ENCODE measurements at regions not wholly inside any gene's neighbourhood (a gene's known extent, or its start where the extent isn't known, plus 50 kb on each side); places are given as distances from the start of the nearest gene placed in this dataset.

DNA sequence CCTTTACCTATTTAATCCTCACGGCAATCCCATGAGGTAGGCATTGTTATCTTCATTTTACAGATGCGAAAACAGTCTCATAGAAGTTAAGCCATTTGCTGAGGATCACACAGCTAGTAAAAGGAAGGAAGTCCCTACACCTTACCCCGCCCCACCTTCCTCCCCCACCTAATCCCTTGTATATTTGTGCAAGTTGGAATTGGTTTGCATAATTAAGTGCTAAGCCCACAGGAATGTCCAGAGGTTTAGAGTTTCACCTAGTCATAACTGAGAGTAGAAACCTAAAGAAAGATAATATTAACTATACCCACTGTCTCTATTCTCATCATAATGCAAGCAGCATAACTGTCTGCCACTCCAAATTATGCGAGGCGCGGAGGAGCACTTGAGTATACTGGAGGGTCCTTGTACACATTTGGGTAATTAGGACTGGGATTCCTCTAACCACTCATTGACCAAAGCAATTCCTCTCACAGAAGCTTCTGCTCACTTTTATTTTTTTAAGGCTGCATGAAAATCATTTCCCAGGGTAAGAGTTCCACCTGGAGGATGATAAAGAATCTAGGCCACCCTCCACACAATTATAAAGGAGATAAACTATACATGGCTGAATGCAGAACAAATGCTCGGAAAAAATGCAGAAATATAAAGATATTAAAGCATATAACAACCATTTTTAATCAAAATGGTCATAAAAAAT lies 199.9 kb downstream of the FAM181B start:
- no peak overlapping the region for H3K9ac ChIP-seq (ENCODE audit: low read depth in 1 of 2, low read length in 2 of 2)
- no peaks in the 10 kb centered on the region for H3K4me1 ChIP-seq (ENCODE audit: control insufficient read depth in 4 of 4, insufficient read depth in 4 of 4, low read length in 3 of 4)
- H3K36me3 ChIP-seq (ENCODE audit: control insufficient read depth in 4 of 4, insufficient read depth in 3 of 4, low read depth in 1 of 4, low read length in 3 of 4), result no peaks in the 10 kb centered on the region
- DNase-seq (ENCODE audit: low spot score), result no peak
- H3K27ac ChIP-seq (ENCODE audit: low read depth in 1 of 2, low read length in 2 of 2), result no peak overlapping the region
- H3K9me3 ChIP-seq (ENCODE audit: control insufficient read depth in 4 of 4, low read length in 3 of 4), result no peaks in the 10 kb centered on the region
- 74% methylated on average over 7 of the region's 7 CpGs for WGBS
- TF ChIP-seq, protein P1, sequence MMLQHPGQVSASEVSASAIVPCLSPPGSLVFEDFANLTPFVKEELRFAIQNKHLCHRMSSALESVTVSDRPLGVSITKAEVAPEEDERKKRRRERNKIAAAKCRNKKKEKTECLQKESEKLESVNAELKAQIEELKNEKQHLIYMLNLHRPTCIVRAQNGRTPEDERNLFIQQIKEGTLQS (IDR thresholded peaks at IDR 0.05), result no peak
- TF ChIP-seq ZBTB33 (IDR thresholded peaks at IDR 0.05), result no peak
- no peak for TF ChIP-seq MAX (IDR thresholded peaks at IDR 0.05)
- TF ChIP-seq JUND (IDR thresholded peaks at IDR 0.05), result no peak
- H3K27me3 ChIP-seq (ENCODE audit: control insufficient read depth in 4 of 4, insufficient read depth in 4 of 4, low read length in 3 of 4), result no peaks in the 10 kb centered on the region
- no peak overlapping the region for H3K4me3 ChIP-seq (ENCODE audit: low read depth in 1 of 3, low read length in 3 of 3)

DNA sequence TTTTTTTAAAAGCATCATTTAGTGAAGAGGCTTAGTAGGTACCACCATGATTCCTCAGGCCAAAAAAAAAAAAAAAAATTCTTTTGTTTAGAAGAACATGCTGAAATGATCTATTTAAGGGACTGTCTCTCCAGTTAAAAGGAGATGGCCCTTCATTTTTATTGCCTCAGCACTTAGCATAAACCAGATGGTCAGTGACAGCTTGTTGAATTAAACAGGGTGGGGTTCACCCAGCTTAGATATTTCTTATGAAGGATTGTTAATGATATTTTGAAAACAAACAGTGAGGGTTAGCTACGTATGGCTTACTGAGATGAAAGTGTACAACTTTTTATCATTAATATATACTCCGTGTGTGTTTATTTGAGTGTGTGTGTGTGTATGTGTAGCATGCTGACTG lies 203.7 kb downstream of the FAM181B start:
- 53% methylated on average over 2 of the region's 2 CpGs for WGBS
- TF ChIP-seq, protein P1 (IDR thresholded peaks at IDR 0.05), result no peak
- no peak for TF ChIP-seq FOXA1 (IDR thresholded peaks at IDR 0.05)
- no peak for TF ChIP-seq SP1 (IDR thresholded peaks at IDR 0.05)
- no peak for TF ChIP-seq HNF4G (IDR thresholded peaks at IDR 0.05)
- Histone ChIP-seq H3K27ac (ENCODE audit: low read depth in 1 of 2, low read length in 2 of 2) (no peak overlapping the region), H3K4me1 (ENCODE audit: control insufficient read depth in 4 of 4, insufficient read depth in 4 of 4, low read length in 3 of 4) (no peaks in the 10 kb centered on the region), H3K36me3 (ENCODE audit: control insufficient read depth in 4 of 4, insufficient read depth in 3 of 4, low read depth in 1 of 4, low read length in 3 of 4) (no peaks in the 10 kb centered on the region), H3K9ac (ENCODE audit: low read depth in 1 of 2, low read length in 2 of 2) (no peak overlapping the region), H3K4me3 (ENCODE audit: low read depth in 1 of 3, low read length in 3 of 3) (no peak overlapping the region), H3K27me3 (ENCODE audit: control insufficient read depth in 4 of 4, insufficient read depth in 4 of 4, low read length in 3 of 4) (no peaks in the 10 kb centered on the region), H3K9me3 (ENCODE audit: control insufficient read depth in 4 of 4, low read length in 3 of 4) (no peaks in the 10 kb centered on the region)
- DNase-seq (ENCODE audit: low spot score), result no peak

GRCh38 chr11:82527081-82527584 lies 206.5 kb downstream of the FAM181B start:
- Histone ChIP-seq H3K27me3 (ENCODE audit: control insufficient read depth in 4 of 4, insufficient read depth in 4 of 4, low read length in 3 of 4) (no peaks in the 10 kb centered on the region), H3K36me3 (ENCODE audit: control insufficient read depth in 4 of 4, insufficient read depth in 3 of 4, low read depth in 1 of 4, low read length in 3 of 4) (no peaks in the 10 kb centered on the region), H3K27ac (ENCODE audit: low read depth in 1 of 2, low read length in 2 of 2) (no peak overlapping the region), H3K4me3 (ENCODE audit: low read depth in 1 of 3, low read length in 3 of 3) (no peak overlapping the region), H3K9me3 (ENCODE audit: control insufficient read depth in 4 of 4, low read length in 3 of 4) (no peaks in the 10 kb centered on the region), H3K4me1 (ENCODE audit: control insufficient read depth in 4 of 4, insufficient read depth in 4 of 4, low read length in 3 of 4) (no peaks in the 10 kb centered on the region), H3K9ac (ENCODE audit: low read depth in 1 of 2, low read length in 2 of 2) (no peak overlapping the region)
- no peak for DNase-seq (ENCODE audit: low spot score)
- WGBS, result 75% methylated on average over 5 of the region's 5 CpGs
- TF ChIP-seq HNF4A (conservative IDR thresholded peaks at IDR 0.05) (no peak), RXRA (IDR thresholded peaks at IDR 0.05) (no peak), HNF4G (IDR thresholded peaks at IDR 0.05) (no peak), TAF1 (conservative IDR thresholded peaks at IDR 0.05) (no peak), MAX (IDR thresholded peaks at IDR 0.05) (no peak), YY1 (IDR thresholded peaks at IDR 0.05) (no peak), FOXA1 (IDR thresholded peaks at IDR 0.05) (no peak), ZBTB33 (IDR thresholded peaks at IDR 0.05) (no peak), JUND (IDR thresholded peaks at IDR 0.05) (no peak)
- TF ChIP-seq, protein P1 (IDR thresholded peaks at IDR 0.05), result no peak

All from liver (tissue), 7 donors.